ENCODE measurements at regions not wholly inside any gene's neighbourhood (a gene's known extent, or its start where the extent isn't known, plus 50 kb on each side); places are given as distances from the start of the nearest gene placed in this dataset.
"Not testable (repeated sequence)": the region's sequence is repeated elsewhere in the genome, so short reads cannot be mapped to it uniquely, and the experiment has no call there.

DNA sequence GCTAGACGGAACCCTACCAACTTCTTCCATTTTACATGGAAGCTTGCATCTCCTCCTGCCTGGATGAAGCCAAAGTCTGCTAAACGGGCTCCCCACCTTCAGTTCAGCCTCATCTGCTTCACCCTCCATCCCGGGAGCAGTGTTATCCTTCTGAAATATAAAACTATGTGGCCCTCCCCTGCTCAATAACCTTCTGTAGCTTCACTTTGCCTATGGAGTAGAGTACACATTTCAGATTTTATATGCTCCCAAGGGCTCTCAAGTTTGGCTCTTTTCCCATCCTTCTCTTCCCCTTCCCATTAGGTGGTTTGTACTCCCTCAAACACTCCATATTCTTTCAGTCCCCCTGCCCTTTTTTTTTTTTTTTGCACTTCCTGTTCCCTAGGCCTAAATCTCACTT is 115.9 kb upstream of the RAI2 start:
- Histone ChIP-seq H3K9me3 (ENCODE audit: insufficient read depth, low read length) (no peaks in the 10 kb centered on the region), H3F3A (ENCODE audit: insufficient read depth) (no peaks in the 10 kb centered on the region), H3K36me3 (ENCODE audit: low read length) (no peaks in the 10 kb centered on the region), H3K9ac (ENCODE audit: low read length) (no peak overlapping the region), H3K27ac (ENCODE audit: low read depth, low read length) (no peak overlapping the region), H3K27me3 (ENCODE audit: low read length) (no peaks in the 10 kb centered on the region), H3K9me2 (replicated peaks; ENCODE audit: insufficient read depth, low read length) (no peaks in the 10 kb centered on the region), H3K79me2 (ENCODE audit: insufficient read depth, low read length) (no peaks in the 10 kb centered on the region), H3K4me3 (ENCODE audit: insufficient read depth, low read length, poor library complexity, severe bottlenecking) (no peak overlapping the region), H2AFZ (ENCODE audit: low read depth, low read length, severe bottlenecking) (no peak overlapping the region), H4K20me1 (ENCODE audit: low read depth, low read length) (no peaks in the 10 kb centered on the region), H3K4me2 (ENCODE audit: low read depth, low read length, poor library complexity, severe bottlenecking) (no peak overlapping the region)
- TF ChIP-seq EZH2phosphoT487 (conservative IDR thresholded peaks at IDR 0.05; ENCODE audit: low read length) = no peak
- TF ChIP-seq, protein P1, sequence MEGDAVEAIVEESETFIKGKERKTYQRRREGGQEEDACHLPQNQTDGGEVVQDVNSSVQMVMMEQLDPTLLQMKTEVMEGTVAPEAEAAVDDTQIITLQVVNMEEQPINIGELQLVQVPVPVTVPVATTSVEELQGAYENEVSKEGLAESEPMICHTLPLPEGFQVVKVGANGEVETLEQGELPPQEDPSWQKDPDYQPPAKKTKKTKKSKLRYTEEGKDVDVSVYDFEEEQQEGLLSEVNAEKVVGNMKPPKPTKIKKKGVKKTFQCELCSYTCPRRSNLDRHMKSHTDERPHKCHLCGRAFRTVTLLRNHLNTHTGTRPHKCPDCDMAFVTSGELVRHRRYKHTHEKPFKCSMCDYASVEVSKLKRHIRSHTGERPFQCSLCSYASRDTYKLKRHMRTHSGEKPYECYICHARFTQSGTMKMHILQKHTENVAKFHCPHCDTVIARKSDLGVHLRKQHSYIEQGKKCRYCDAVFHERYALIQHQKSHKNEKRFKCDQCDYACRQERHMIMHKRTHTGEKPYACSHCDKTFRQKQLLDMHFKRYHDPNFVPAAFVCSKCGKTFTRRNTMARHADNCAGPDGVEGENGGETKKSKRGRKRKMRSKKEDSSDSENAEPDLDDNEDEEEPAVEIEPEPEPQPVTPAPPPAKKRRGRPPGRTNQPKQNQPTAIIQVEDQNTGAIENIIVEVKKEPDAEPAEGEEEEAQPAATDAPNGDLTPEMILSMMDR (IDR thresholded peaks at IDR 0.05; ENCODE audit: insufficient read depth, low read length, poor library complexity, severe bottlenecking) = no peak

DNA sequence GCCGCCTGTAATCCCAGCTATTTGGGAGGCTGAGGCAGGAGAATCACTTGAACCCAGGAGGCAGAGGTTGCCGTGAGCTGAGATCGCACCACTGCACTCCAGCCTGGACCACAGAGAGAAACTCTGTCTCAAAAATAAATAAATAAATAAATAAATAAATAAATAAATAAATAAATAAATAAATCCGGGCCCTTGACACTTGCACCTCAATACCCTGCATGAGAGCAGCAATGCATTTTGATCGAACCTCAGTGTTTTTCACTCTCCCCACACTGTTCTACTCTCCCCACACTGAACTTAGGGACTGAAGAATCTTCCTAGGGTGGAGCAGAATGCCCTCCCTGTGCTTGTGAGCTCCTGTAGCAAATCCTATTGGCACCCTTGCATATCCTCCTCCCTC is 114.3 kb upstream of the RAI2 start:
- H3F3A ChIP-seq (ENCODE audit: insufficient read depth); H3K36me3 ChIP-seq (ENCODE audit: low read length); H3K4me2 ChIP-seq (ENCODE audit: low read depth, low read length, poor library complexity, severe bottlenecking); H3K9me2 ChIP-seq (replicated peaks; ENCODE audit: insufficient read depth, low read length); H3K27ac ChIP-seq (ENCODE audit: low read depth, low read length); H3K9ac ChIP-seq (ENCODE audit: low read length); H3K27me3 ChIP-seq (ENCODE audit: low read length); H2AFZ ChIP-seq (ENCODE audit: low read depth, low read length, severe bottlenecking); H3K79me2 ChIP-seq (ENCODE audit: insufficient read depth, low read length); H4K20me1 ChIP-seq (ENCODE audit: low read depth, low read length); H3K9me3 ChIP-seq (ENCODE audit: insufficient read depth, low read length); H3K4me3 ChIP-seq (ENCODE audit: insufficient read depth, low read length, poor library complexity, severe bottlenecking): not testable (repeated sequence)

DNA sequence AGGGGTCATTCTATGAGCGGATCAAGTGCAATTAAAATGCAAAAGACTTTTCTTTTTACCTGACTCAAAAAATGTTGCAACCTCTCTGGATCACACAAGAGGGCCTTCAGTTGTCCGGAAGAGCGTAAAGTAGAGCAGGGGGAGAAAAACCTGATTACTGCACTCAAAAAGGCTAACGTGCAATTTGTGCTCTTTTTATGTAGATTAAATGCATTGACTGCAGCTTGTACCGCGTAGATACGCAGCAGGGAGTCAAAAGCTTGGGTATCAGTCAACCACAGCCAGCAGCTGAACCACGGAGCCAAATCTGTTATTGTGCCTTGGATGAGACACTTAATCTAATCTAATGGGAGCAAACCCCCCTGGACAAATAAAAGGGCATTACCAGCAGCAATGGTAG is 107.3 kb upstream of the RAI2 start:
- no peak overlapping the region for H3K9ac ChIP-seq (ENCODE audit: low read length)
- no peaks in the 10 kb centered on the region for H3K36me3 ChIP-seq (ENCODE audit: low read length)
- H3K4me2 ChIP-seq (ENCODE audit: low read depth, low read length, poor library complexity, severe bottlenecking) = no peak overlapping the region
- no peak overlapping the region for H3K4me3 ChIP-seq (ENCODE audit: insufficient read depth, low read length, poor library complexity, severe bottlenecking)
- no peaks in the 10 kb centered on the region for H4K20me1 ChIP-seq (ENCODE audit: low read depth, low read length)
- TF ChIP-seq EZH2phosphoT487 (conservative IDR thresholded peaks at IDR 0.05; ENCODE audit: low read length) = no peak
- TF ChIP-seq, protein P1 (IDR thresholded peaks at IDR 0.05; ENCODE audit: insufficient read depth, low read length, poor library complexity, severe bottlenecking) = no peak
- no peak overlapping the region for H3K27ac ChIP-seq (ENCODE audit: low read depth, low read length)
- no peaks in the 10 kb centered on the region for H3F3A ChIP-seq (ENCODE audit: insufficient read depth)
- H2AFZ ChIP-seq (ENCODE audit: low read depth, low read length, severe bottlenecking) = no peak overlapping the region
- no peaks in the 10 kb centered on the region for H3K79me2 ChIP-seq (ENCODE audit: insufficient read depth, low read length)
- no peaks in the 10 kb centered on the region for H3K27me3 ChIP-seq (ENCODE audit: low read length)
- no peaks in the 10 kb centered on the region for H3K9me3 ChIP-seq (ENCODE audit: insufficient read depth, low read length)
- H3K9me2 ChIP-seq (replicated peaks; ENCODE audit: insufficient read depth, low read length) = no peaks in the 10 kb centered on the region

DNA sequence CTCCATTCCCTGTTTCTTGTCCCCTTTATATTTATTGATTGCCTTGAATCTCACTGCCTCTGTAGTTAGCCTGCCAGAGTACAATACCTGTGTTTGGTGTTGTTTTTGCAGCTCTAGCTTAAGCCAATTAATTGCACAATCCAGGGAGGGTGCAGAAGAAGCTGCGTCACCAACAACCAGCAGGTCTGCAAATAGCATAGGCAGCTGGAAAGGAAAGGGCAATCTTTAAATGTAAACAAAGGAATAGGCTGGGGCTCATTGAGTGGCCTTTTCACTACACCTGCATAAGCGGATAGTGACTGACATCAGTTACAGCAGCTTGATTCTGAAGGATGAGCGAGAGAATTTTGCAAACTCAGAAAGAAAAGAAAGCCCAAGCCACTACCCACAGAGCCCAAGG is 106.8 kb upstream of the RAI2 start:
- Histone ChIP-seq H3K4me2 (ENCODE audit: low read depth, low read length, poor library complexity, severe bottlenecking) (no peak overlapping the region), H3F3A (ENCODE audit: insufficient read depth) (no peaks in the 10 kb centered on the region), H3K27ac (ENCODE audit: low read depth, low read length) (no peak overlapping the region), H3K9me2 (replicated peaks; ENCODE audit: insufficient read depth, low read length) (no peaks in the 10 kb centered on the region), H4K20me1 (ENCODE audit: low read depth, low read length) (no peaks in the 10 kb centered on the region), H3K79me2 (ENCODE audit: insufficient read depth, low read length) (no peaks in the 10 kb centered on the region), H3K4me3 (ENCODE audit: insufficient read depth, low read length, poor library complexity, severe bottlenecking) (no peak overlapping the region), H2AFZ (ENCODE audit: low read depth, low read length, severe bottlenecking) (no peak overlapping the region), H3K36me3 (ENCODE audit: low read length) (no peaks in the 10 kb centered on the region), H3K9me3 (ENCODE audit: insufficient read depth, low read length) (no peaks in the 10 kb centered on the region), H3K9ac (ENCODE audit: low read length) (no peak overlapping the region), H3K27me3 (ENCODE audit: low read length) (no peaks in the 10 kb centered on the region)
- no peak for TF ChIP-seq EZH2phosphoT487 (conservative IDR thresholded peaks at IDR 0.05; ENCODE audit: low read length)
- TF ChIP-seq, protein P1 (IDR thresholded peaks at IDR 0.05; ENCODE audit: insufficient read depth, low read length, poor library complexity, severe bottlenecking) = no peak

Data from SU-DHL-6 (cell line).